Rectal smooth muscle tissue (tissue), 1 donor: ENCODE measurements at regions not wholly inside any gene's neighbourhood (a gene's known extent, or its start where the extent isn't known, plus 50 kb on each side); places are given as distances from the start of the nearest gene placed in this dataset.
"Not testable (repeated sequence)": the region's sequence is repeated elsewhere in the genome, so short reads cannot be mapped to it uniquely, and the experiment has no call there.

Source experiments
- H3K27ac ChIP-seq: one replicate; pipeline ENCODE4 v1.7.0; 2013; ENCODE audit warnings: low read depth, low read length, inconsistent platforms
- H3K27me3 ChIP-seq: one replicate; pipeline ENCODE4 v1.7.0; 2013; ENCODE audit warnings: low read length; ENCODE audit not compliant: control insufficient read depth, insufficient read depth
- H3K36me3 ChIP-seq: one replicate; pipeline ENCODE4 v1.7.0; 2013; ENCODE audit warnings: low read length; ENCODE audit not compliant: control insufficient read depth, insufficient read depth
- H3K4me1 ChIP-seq: one replicate; pipeline ENCODE4 v1.7.0; 2013; ENCODE audit warnings: low read length; ENCODE audit not compliant: control insufficient read depth, insufficient read depth
- H3K4me3 ChIP-seq: one replicate; pipeline ENCODE4 v1.7.0; 2013; ENCODE audit warnings: low read length
- H3K9ac ChIP-seq: one replicate; pipeline ENCODE4 v1.7.0; 2013; ENCODE audit warnings: low read length

DNA sequence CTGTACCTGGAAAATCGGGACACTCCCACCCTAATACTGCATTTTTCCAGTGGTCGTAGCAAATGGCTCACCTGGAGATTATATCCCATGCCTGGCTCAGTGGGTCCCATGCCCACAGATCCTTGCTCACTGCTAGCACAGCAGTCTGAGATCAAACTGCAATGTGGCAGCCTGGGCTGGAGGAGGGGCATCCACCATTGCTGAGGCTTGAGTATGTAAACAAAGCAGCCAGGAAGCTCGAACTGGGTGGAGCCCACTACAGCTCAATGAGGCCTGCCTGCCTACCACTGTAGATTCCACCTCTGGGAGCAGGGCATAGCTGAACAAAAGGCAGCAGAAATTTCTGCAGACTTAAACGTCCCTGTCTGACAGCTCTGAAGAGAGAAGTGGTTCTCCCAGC is 213.6 kb upstream of the COX10 start:
- not testable (repeated sequence) for H3K4me3 ChIP-seq, H3K36me3 ChIP-seq, H3K27me3 ChIP-seq, H3K27ac ChIP-seq, H3K4me1 ChIP-seq, H3K9ac ChIP-seq

DNA sequence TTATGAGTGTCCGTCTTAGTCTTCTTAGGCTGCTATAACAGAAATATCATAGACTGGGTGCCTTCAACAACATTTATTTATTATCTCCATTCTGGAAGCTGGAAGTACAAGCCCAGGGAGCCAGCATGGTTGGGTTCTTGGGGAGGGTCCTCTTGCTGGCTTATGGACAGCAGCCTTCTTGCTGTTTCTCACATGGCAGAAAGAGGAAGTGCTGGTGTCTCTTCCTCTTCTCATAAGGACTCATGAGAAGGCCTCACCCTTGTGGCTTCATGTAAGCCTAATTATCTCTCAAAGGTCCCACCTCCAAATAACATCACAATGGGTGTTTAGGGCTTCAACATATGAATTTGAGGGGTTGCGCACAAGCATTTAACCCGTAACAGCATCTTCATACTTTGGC is 207.0 kb upstream of the COX10 start:
- no peak overlapping the region for H3K27ac ChIP-seq
- H3K9ac ChIP-seq: no peak overlapping the region
- H3K36me3 ChIP-seq: no peaks in the 10 kb centered on the region
- no peak overlapping the region for H3K4me3 ChIP-seq
- no peaks in the 10 kb centered on the region for H3K27me3 ChIP-seq
- H3K4me1 ChIP-seq: no peaks in the 10 kb centered on the region

DNA sequence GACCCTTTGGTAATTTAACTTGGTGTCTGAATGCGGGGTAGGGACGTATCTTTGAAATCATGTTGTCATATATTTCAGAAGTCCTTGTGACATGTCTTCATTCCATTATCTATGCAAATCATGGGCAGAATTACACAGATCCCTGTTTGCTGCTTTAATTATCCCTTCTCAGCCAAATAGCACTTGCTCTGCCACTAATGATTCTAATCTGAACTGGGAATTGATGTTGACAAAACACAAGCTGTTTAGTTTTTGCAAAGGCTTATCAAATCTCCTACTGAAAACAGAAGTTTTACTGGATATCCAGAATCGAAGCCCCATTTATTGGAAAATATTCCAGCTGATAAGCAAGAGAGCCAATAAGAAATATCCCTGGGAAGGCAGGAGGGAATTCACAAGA is 205.9 kb upstream of the COX10 start:
- Histone ChIP-seq H3K4me3 (no peak overlapping the region), H3K9ac (no peak overlapping the region), H3K27ac (no peak overlapping the region), H3K4me1 (no peaks in the 10 kb centered on the region), H3K27me3 (no peaks in the 10 kb centered on the region), H3K36me3 (no peaks in the 10 kb centered on the region)

DNA sequence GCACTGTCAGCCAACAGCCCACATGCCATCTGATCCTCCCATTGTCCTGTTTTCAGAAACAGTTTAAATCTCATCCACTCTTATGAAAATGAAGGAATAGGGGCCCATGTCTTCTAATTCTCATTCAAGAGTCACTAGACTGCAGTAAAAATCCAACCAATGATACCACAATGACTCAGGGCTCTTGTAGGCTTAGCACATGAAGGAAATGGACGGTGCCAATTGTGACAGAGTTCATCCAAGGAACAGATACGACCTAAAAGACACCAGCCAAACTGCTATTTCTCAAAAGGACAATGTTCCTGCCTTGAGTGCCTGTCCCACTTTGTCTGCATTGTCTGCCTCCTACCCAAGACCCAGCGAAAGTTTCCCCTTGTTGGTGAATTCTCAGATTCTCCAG is 204.8 kb upstream of the COX10 start:
- Histone ChIP-seq H3K27ac (no peak overlapping the region), H3K36me3 (no peaks in the 10 kb centered on the region), H3K4me1 (no peaks in the 10 kb centered on the region), H3K4me3 (no peak overlapping the region), H3K27me3 (no peaks in the 10 kb centered on the region), H3K9ac (no peak overlapping the region)

DNA sequence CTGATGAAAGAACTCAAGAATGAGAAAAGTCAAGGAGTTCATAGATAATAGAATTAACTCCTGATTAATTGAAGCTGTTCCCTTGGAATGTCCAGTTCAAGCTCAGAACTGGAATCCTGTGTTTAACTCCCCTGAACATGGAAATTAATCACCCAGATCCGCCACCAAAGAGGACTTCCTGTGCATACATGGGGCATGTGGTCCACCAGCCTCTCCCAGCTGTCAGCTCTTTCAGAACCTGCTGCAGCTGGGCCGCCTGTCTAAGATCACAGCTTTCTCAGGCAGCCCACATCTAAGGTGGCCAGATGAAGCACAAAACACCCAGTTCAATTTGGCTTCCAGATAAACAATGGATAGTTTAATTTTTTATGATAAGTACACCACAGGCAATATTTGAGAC is 203.7 kb upstream of the COX10 start:
- H3K27me3 ChIP-seq: no peaks in the 10 kb centered on the region
- H3K4me1 ChIP-seq: no peaks in the 10 kb centered on the region
- no peak overlapping the region for H3K9ac ChIP-seq
- H3K36me3 ChIP-seq: no peaks in the 10 kb centered on the region
- no peak overlapping the region for H3K4me3 ChIP-seq
- no peak overlapping the region for H3K27ac ChIP-seq

DNA sequence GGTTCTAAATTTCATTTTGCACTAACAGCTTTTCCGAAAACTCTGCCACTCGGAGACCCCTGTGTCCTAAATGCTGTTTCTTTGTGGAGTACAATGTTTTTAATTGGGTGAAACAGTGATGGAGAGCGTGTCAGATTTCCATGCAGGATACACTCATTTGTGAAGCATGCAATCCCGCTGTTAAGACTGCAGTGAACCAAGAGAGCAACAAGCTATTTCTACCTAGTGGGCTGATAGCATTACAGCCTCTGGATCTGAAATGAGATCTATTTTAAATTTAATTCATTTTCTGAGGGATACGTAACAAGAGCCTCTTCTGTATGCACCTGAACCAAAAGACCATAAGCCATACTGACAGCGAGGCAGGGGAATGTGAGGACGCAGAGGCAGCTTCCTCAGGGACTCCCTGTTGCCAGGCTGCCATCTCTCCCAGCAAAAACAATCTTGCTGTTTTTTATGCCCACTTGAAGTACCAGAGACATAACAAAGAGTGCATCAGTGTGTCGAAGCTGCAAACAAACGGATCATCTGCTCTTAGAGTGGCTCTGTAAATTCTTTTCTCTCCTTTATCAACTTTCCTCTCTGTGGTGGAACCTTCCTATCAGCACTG is 199.9 kb upstream of the COX10 start:
- Histone ChIP-seq H3K9ac (no peak overlapping the region), H3K4me1 (no peaks in the 10 kb centered on the region), H3K27me3 (no peaks in the 10 kb centered on the region)

DNA sequence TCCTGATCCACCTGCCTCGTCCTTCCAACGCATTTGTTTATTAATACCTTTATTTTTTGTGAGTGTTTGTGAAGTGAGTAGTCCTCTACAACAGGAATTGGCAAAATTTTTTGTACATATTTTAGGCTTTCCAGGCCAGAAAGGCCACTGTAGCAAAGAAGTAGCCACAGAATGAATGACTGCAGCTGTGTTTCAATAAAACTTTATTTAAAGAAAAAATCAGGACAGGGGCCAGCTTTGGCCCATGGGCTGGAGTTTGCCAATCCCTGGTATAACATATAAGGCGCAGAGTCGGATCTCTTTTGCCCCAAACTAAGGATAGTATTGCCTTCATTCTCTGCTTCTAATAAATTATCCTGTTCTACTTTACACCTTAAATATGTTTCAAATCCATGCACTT is 198.0 kb upstream of the COX10 start:
- H3K9ac ChIP-seq: no peak overlapping the region
- no peak overlapping the region for H3K4me3 ChIP-seq
- H3K4me1 ChIP-seq: no peaks in the 10 kb centered on the region
- H3K27me3 ChIP-seq: no peaks in the 10 kb centered on the region
- no peak overlapping the region for H3K27ac ChIP-seq
- H3K36me3 ChIP-seq: no peaks in the 10 kb centered on the region

More for the DNA sequence above, 199.9 kb upstream of the COX10 start:
- H3K27ac ChIP-seq: no peak overlapping the region
- H3K36me3 ChIP-seq: no peaks in the 10 kb centered on the region
- no peak overlapping the region for H3K4me3 ChIP-seq

DNA sequence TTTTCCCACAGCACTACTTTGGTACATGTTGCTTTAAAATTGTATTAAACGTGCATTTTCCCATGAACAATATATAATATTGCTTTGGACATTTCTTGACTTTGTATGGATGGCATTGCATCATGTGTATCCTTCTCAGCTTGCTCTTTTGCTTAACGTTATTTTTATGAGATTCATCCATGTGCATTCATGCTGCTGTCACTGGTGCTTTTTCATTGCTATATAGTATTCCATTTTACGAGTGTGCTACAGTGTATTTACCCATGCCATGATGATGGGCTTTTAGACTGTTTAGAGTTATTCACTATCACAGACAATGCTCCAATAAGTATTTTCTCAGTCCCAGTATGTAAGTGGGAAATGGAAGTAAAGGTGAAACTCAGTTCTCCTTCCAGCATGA is 195.2 kb upstream of the COX10 start:
- Histone ChIP-seq H3K27ac (no peak overlapping the region), H3K4me1 (no peaks in the 10 kb centered on the region), H3K36me3 (no peaks in the 10 kb centered on the region), H3K27me3 (no peaks in the 10 kb centered on the region), H3K4me3 (no peak overlapping the region), H3K9ac (no peak overlapping the region)

DNA sequence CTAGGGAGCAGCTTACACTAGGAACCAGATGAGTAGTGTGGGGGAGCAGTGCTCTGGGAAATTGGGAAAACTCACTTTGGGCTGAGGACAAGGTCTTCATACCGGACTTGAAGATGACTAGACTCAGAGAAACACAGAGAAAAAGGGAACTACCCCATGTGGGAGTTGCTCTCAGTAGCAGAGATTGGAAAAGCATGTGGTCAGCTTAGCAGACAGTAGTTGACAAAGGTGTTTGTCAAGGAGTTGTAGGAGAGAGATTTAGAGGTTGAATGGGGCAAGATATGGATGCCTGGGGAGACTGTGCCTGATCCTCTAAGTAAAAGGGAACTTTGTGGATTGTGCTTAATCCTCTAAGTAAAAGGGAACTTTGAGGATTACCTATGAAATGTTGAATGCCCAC is 194.5 kb upstream of the COX10 start:
- H3K9ac ChIP-seq: no peak overlapping the region
- H3K4me3 ChIP-seq: no peak overlapping the region
- H3K27me3 ChIP-seq: no peaks in the 10 kb centered on the region
- no peaks in the 10 kb centered on the region for H3K36me3 ChIP-seq
- H3K27ac ChIP-seq: no peak overlapping the region
- no peaks in the 10 kb centered on the region for H3K4me1 ChIP-seq

DNA sequence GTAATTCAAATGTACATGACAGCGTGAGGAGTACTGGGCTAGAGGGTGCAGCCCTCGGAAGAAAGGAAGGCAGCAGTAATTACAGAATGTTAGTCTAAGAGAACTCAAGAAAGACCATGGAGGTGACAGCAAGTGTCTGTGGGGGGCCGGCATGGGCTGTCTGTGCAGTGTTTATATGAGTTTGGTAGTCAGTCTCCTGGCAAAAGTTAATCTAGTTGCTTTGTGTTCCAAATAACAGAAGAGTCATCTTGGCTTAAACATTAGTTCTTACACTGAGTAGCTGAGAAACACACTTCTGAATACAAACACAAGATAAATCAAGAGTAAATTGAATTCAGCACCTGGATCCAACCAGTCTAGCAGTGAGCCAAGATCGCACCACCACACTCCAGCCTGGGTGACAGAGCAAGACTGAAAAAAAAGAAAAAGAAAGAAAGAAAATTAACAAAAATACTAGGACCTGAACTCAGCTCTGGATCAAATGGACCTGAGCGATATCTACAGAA is 189.3 kb upstream of the COX10 start:
- no peaks in the 10 kb centered on the region for H3K27me3 ChIP-seq
- no peak overlapping the region for H3K27ac ChIP-seq
- H3K36me3 ChIP-seq: no peaks in the 10 kb centered on the region
- H3K4me3 ChIP-seq: no peak overlapping the region
- no peaks in the 10 kb centered on the region for H3K4me1 ChIP-seq
- no peak overlapping the region for H3K9ac ChIP-seq

DNA sequence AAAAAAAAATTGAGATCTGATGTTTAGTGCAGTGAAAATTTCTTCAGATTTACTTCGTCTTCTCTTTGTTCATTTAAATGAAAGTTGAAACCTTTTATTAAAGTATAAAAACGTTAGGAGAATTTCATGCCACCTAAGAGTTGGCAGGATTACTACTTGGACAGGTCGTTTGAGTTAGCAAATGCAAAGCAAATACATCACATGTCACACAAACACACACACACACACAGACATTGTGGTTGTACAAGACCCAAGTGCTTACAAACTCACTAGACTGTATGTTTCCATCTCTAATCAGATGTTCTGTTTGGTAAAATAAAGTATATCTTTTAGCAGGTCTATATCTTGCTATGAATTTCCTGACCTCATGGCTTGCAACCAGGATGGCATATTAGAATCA is 185.6 kb upstream of the COX10 start:
- Histone ChIP-seq H3K4me1 (no peaks in the 10 kb centered on the region), H3K4me3 (no peak overlapping the region), H3K36me3 (no peaks in the 10 kb centered on the region), H3K27me3 (no peaks in the 10 kb centered on the region), H3K9ac (no peak overlapping the region), H3K27ac (no peak overlapping the region)

DNA sequence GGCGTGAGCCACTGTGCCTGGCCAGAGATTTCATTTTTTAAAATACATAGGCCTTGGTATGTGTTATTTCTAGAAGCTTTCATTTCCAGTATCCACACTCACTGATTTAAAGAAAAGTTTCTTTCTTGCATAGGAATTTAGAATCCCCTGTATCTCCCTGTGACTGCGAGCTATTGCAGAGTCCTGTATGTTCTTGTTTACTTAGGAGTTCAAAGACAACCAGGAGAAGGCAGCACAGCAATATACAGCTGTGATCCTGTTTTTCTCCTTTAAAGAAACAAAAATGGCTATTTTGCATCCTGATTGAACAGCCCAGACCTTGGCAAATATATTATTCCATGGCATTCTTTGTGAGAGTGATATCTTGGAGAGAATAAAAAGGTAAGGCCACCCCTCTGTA is 185.0 kb upstream of the COX10 start:
- H3K9ac ChIP-seq: no peak overlapping the region
- no peaks in the 10 kb centered on the region for H3K27me3 ChIP-seq
- no peak overlapping the region for H3K27ac ChIP-seq
- H3K4me1 ChIP-seq: no peaks in the 10 kb centered on the region
- no peak overlapping the region for H3K4me3 ChIP-seq
- no peaks in the 10 kb centered on the region for H3K36me3 ChIP-seq

DNA sequence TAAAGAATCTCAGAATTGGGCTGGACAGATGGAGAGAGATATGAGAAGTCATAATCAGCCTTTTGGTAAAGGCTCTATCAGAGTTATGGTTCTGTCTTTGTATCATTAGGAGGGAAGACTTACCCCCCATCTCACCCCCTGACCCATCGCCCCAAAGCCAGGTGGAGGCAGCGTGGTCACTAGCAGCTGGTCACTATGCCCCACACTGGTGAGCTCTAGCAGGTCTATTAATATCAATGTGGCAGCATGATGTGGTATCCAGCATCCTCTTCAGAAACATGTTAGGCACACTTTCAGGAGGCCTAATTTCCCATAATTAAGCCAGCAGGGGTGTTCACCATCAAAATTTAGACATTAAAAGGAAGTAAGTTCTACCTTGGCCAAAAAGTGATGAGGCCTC is 183.8 kb upstream of the COX10 start:
- Histone ChIP-seq H3K27ac (no peak overlapping the region), H3K9ac (no peak overlapping the region), H3K27me3 (no peaks in the 10 kb centered on the region), H3K36me3 (no peaks in the 10 kb centered on the region), H3K4me3 (no peak overlapping the region), H3K4me1 (no peaks in the 10 kb centered on the region)
